AG10803 (cell line): ENCODE measurements at regions not wholly inside any gene's neighbourhood (a gene's known extent, or its start where the extent isn't known, plus 50 kb on each side); places are given as distances from the start of the nearest gene placed in this dataset.

Experiments
- DNase-seq: peaks from one replicate; pipeline ENCODE4 v3.0.0; 2010; ENCODE audit warnings: low read depth
- H3K4me3 ChIP-seq: 2 replicates; pipeline ENCODE4 v1.5.1; 2011; ENCODE audit warnings: mild to moderate bottlenecking, low read length, control low read depth
- TF ChIP-seq, protein P1 (sequence below): conservative IDR thresholded peaks from 2 replicates; pipeline ENCODE4 v1.5.1; 2011; ENCODE audit warnings: mild to moderate bottlenecking, low read length, control low read depth, inconsistent platforms

DNA sequence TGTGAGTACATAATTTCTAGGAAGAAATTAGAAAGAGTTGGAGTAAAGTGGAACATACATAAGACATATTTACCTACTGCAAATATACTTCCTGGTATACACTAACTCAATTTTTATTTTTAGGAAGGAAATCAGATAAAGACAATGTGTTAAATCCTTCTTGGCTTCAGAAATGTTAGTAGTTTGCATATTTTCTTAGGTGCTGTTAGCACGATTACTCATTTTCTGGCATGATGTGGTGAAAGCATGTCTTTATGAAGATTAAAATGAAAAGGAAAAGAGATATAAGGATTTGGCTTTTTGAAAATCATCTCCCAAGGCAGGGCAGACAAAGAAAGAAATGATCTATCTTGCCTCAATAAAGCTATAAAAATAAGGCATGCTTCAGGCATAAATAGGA, 287.6 kb upstream of the E2F7 start:
- TF ChIP-seq, protein P1, sequence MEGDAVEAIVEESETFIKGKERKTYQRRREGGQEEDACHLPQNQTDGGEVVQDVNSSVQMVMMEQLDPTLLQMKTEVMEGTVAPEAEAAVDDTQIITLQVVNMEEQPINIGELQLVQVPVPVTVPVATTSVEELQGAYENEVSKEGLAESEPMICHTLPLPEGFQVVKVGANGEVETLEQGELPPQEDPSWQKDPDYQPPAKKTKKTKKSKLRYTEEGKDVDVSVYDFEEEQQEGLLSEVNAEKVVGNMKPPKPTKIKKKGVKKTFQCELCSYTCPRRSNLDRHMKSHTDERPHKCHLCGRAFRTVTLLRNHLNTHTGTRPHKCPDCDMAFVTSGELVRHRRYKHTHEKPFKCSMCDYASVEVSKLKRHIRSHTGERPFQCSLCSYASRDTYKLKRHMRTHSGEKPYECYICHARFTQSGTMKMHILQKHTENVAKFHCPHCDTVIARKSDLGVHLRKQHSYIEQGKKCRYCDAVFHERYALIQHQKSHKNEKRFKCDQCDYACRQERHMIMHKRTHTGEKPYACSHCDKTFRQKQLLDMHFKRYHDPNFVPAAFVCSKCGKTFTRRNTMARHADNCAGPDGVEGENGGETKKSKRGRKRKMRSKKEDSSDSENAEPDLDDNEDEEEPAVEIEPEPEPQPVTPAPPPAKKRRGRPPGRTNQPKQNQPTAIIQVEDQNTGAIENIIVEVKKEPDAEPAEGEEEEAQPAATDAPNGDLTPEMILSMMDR, result no peak
- peak; percentile 34 for DNase-seq
- no peak overlapping the region for H3K4me3 ChIP-seq

DNA sequence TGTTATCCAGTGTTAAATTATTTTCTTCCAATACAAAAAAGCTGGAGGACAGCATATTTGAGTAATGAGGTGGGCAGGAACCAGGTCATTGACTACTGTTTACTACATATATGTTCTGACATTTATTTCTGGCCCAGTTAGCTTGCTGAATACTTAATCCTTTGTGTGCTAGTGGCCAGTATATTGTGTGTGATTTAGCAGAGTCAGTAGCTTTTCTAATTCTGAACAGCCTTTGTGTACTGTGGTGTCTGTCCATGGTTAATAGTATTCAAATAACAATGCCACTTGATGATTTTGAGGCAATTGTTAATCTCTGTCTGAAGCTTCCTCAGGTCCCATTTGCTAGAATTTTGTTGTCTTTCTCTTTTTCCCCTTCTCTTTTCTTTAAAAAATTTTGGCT, 286.5 kb upstream of the E2F7 start:
- no peak for DNase-seq
- H3K4me3 ChIP-seq, result no peak overlapping the region
- TF ChIP-seq, protein P1, result no peak

DNA sequence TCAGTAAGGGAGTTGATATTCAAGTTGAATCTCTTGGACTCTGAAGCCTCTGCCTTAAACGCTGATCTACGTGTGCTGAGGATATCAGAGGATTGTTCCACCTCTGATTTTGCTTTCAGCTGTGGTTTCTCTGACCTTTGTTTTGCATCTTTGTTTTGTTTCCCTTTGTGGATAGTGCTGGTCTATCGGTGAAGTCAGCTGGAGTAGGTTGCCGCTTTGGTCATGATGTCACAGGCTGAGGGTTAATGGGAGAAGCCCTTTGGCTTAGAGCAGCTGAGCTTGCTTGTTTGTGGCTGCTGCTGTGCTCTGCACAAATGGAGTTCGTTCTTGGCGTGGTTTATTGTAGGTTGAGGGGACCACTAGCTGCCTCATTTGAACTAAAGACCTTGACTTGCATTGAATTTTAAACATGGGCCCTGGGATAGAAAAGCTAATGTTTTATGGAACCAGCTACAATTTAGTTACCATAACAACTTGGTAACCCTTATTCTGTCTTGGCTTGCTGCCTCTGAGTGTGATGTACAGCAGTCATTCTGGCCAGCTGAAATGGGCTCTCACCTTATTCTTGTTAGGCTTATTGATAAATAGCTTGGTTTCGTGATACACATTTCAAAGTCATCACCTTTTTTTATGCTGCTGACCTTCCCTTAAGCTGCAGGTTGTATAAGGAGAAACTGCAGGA, 284.5 kb upstream of the E2F7 start:
- DNase-seq, result no peak
- TF ChIP-seq, protein P1, result no peak
- H3K4me3 ChIP-seq, result no peak overlapping the region

DNA sequence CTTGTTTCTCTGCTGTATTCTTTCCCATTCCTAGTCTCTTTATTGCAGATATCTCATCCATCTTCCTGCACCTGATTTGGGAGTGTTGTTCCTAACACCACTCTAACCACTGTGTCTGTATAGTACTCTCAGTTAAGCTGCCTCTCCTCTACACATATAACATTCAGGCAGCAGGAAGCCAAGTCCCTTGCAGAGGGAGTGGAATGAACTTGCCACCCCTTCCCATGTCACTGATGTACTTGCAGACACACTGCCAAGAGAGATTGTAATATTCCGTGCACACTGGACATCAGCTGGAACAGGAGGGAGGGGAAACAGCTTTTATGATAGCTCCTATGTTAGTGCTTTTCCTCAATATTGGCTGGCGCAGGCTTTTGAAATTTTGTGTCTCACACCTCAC, 281.6 kb upstream of the E2F7 start:
- no peak for DNase-seq

DNA sequence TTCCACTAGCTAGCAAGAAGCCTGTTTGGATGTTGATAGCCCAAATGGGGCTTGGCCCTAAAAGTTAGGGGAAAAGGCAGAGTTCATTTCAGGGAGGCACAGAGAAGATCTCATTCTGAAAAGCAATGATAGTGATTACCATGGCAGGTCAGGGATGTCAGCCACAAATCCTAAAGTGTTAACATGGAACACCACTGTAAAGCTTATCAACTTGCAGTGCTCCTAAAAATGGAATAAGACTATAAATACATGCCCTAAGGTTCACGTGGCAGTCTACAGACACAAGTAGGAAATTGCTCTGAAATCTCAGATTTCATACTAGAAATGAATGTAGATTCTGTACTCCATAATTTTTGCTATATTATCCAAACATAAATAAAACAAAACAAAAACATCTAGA, 280.0 kb upstream of the E2F7 start:
- no peak overlapping the region for H3K4me3 ChIP-seq
- DNase-seq, result no peak
- TF ChIP-seq, protein P1, result no peak

More for the DNA sequence above, 281.6 kb upstream of the E2F7 start:
- no peak overlapping the region for H3K4me3 ChIP-seq
- TF ChIP-seq, protein P1, result no peak

DNA sequence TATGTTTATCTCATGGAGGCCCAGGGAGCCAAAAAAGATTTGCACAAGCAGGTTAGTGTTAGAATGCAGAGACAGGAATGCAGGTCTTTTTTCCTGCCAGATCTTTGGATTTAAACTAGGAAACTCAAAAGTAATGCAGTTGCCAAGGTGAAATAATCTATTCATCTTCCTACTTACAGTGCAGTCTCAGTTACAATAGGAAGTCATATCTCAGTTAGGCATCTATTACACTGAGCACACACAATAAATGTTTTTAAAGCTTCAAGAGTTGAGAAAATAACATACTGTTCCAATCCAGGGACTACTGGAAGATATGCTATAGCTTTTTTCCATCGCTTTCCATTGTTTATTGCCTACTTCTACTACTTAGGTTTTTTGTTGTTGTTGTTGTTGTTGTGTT, 279.3 kb upstream of the E2F7 start:
- TF ChIP-seq, protein P1, result no peak
- H3K4me3 ChIP-seq, result no peak overlapping the region
- DNase-seq, result no peak

DNA sequence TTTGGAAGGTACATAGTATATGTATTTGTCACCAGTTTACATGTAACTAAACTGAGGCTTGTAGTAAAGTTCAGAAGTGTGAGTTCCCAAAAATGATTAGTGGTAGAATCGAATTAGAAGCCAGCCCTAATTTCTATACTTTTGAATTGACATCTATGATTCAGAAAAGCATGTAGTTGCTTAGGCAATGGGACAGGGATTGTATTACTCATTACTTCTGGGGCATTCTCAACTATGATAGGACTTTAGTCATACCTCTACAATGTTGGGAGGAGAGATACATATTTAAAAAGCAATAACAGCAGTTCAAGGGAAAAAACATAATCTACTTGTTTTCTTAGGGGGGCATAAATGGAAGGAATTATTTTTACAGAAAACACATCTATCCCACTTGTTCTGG, 277.9 kb upstream of the E2F7 start:
- peak; percentile 56 for DNase-seq
- TF ChIP-seq, protein P1, result no peak
- no peak overlapping the region for H3K4me3 ChIP-seq
